GM21723 (cell line): ENCODE measurements at regions not wholly inside any gene's neighbourhood (a gene's known extent, or its start where the extent isn't known, plus 50 kb on each side); places are given as distances from the start of the nearest gene placed in this dataset.

Source experiments
- ATAC-seq: cut with Tn5 transposase; IDR thresholded peaks from one replicate; pipeline ENCODE4 v1.9.1; 2021; ENCODE audit warnings: mild to moderate bottlenecking, moderate library complexity; ENCODE audit not compliant: unreplicated experiment

GRCh38 chr2:219947575-219947974 is 320.1 kb downstream of the SLC4A3 start:
- no peak for ATAC-seq

GRCh38 chr2:219949053-219949452 is 321.6 kb downstream of the SLC4A3 start:
- ATAC-seq: no peak

GRCh38 chr2:219951099-219951498 is 323.7 kb downstream of the SLC4A3 start:
- ATAC-seq: no peak

- no peak for ATAC-seq
These were observed 326.9 kb downstream of the SLC4A3 start for GRCh38 chr2:219954331-219954730.

- no peak for ATAC-seq
These were observed 330.4 kb downstream of the SLC4A3 start for GRCh38 chr2:219957820-219958219.

- ATAC-seq: no peak
These were observed 331.5 kb downstream of the SLC4A3 start for GRCh38 chr2:219958941-219959340.

GRCh38 chr2:219959471-219959870 is 332.0 kb downstream of the SLC4A3 start:
- ATAC-seq: no peak

- no peak for ATAC-seq
These were observed 334.6 kb downstream of the SLC4A3 start for GRCh38 chr2:219961947-219962498.

- ATAC-seq: no peak
These were observed 335.4 kb downstream of the SLC4A3 start for GRCh38 chr2:219962801-219963200.

GRCh38 chr2:219965287-219966194 is 338.1 kb downstream of the SLC4A3 start:
- ATAC-seq: no peak

- no peak for ATAC-seq
These were observed 340.1 kb downstream of the SLC4A3 start for GRCh38 chr2:219967247-219968245.

- no peak for ATAC-seq
These were observed 341.4 kb downstream of the SLC4A3 start for GRCh38 chr2:219968685-219969345.

GRCh38 chr2:219969508-219969907 is 342.1 kb downstream of the SLC4A3 start:
- no peak for ATAC-seq

GRCh38 chr2:219973136-219973535 is 345.7 kb downstream of the SLC4A3 start:
- ATAC-seq: no peak

- no peak for ATAC-seq
These were observed 349.4 kb downstream of the SLC4A3 start for GRCh38 chr2:219976871-219977270.

GRCh38 chr2:219980638-219981037 is 353.2 kb downstream of the SLC4A3 start:
- ATAC-seq: no peak

GRCh38 chr2:219983836-219984235 is 356.4 kb downstream of the SLC4A3 start:
- no peak for ATAC-seq

GRCh38 chr2:219985017-219985416 is 357.6 kb downstream of the SLC4A3 start:
- no peak for ATAC-seq

- ATAC-seq: no peak
These were observed 360.4 kb downstream of the SLC4A3 start for GRCh38 chr2:219987830-219988229.

GRCh38 chr2:219989744-219990143 is 362.3 kb downstream of the SLC4A3 start:
- no peak for ATAC-seq

GRCh38 chr2:219991116-219991515 is 363.7 kb downstream of the SLC4A3 start:
- ATAC-seq: no peak
